HCT116 (cell line): ENCODE measurements at regions not wholly inside any gene's neighbourhood (a gene's known extent, or its start where the extent isn't known, plus 50 kb on each side); places are given as distances from the start of the nearest gene placed in this dataset.

ENCODE experiments used
- ATAC-seq: fragments of 200-7000 bp; cut with Tn5 transposase; 2 replicates; pipeline ENCODE4 v1.9.1; 2020; ENCODE audit warnings: mild to moderate bottlenecking, moderate library complexity
- BruUV-seq: library from RNA; stranded (reverse); fragments of 400-500 nt; replicated peaks from 2 replicates; lab custom pipeline; 2021; lab: Mats Ljungman, UMichigan
- CTCF ChIA-PET: fragments of 300-600 bp; sonication (Branson Sonifier 250); formaldehyde crosslinking; loops from one replicate; lab custom pipeline; 2021; ENCODE audit warnings: antibody characterized with exemption; lab: Charles Lee
- POLR2A ChIA-PET: fragments of 300-600, 350-600 bp; sonication (Branson Sonifier 250); formaldehyde crosslinking; loops from one replicate; lab custom pipeline; 2021; ENCODE audit warnings: antibody characterized with exemption; lab: Charles Lee
- RAD21 ChIA-PET, 2 experiments: fragments of 300-600 bp; sonication (Branson Sonifier 250); formaldehyde crosslinking; loops; one replicate each; lab custom pipeline; 2023; ENCODE audit warnings: low total read pairs in 2 of 2; ENCODE audit not compliant: uncharacterized antibody in 2 of 2, unreplicated experiment in 2 of 2, low non-redundant PET in 1 of 2; lab: Charles Lee
- DNase-seq: peaks from one replicate; pipeline ENCODE4 v3.0.0-alpha.2; 2010; ENCODE audit warnings: low read depth, low spot score
- H2AFZ ChIP-seq: fragments of 200-600 bp; shearing (Covaris generic), sonication (generic); 2 replicates; pipeline ENCODE4 v1.6.1; 2017; ENCODE audit warnings: low read depth, mixed run types, mixed read lengths, antibody characterized with exemption, low read length; ENCODE audit not compliant: poor library complexity, severe bottlenecking
- H3K27ac ChIP-seq: 2 replicates; pipeline ENCODE4 v1.5.1; 2012; ENCODE audit warnings: low read depth, low read length
- H3K27me3 ChIP-seq: fragments of 200-600 bp; sonication (generic); 2 replicates; pipeline ENCODE4 v1.6.1; 2016; ENCODE audit warnings: mixed run types, low read length, mixed read lengths; ENCODE audit not compliant: insufficient read depth
- H3K36me3 ChIP-seq, 2 experiments: fragments of 200-500 bp in 1 of 2; fragments of 200-600 bp in 1 of 2; sonication (Bioruptor generic) in 1 of 2; sonication (generic) in 1 of 2; 2 replicates each; pipeline versions ENCODE4 v1.5.1 to v1.6.1; 2014 to 2016; ENCODE audit warnings: low read length in 2 of 2, inconsistent platforms in 1 of 2, mixed read lengths in 1 of 2, mixed run types in 1 of 2; ENCODE audit not compliant: insufficient read depth in 2 of 2, control insufficient read depth in 1 of 2
- H3K4me1 ChIP-seq, 2 experiments: fragments of 200-600 bp in 1 of 2; sonication (generic) in 1 of 2; 2 replicates each; pipeline versions ENCODE4 v1.5.1 to v1.6.1; 2012 to 2017; ENCODE audit warnings: low read length in 2 of 2, inconsistent platforms in 1 of 2, mild to moderate bottlenecking in 1 of 2, mixed read lengths in 1 of 2, mixed run types in 1 of 2, moderate library complexity in 1 of 2; ENCODE audit not compliant: insufficient read depth in 2 of 2, control insufficient read depth in 1 of 2
- H3K4me2 ChIP-seq: fragments of 200-600 bp; sonication (generic); 2 replicates; pipeline ENCODE4 v1.6.1; 2017; ENCODE audit warnings: mixed run types, low read length, mixed read lengths
- H3K4me3 ChIP-seq, 2 experiments: fragments of 200-600 bp in 1 of 2; sonication (generic) in 1 of 2; replicated peaks in 1 of 2; 2 replicates each; pipeline ENCODE4 v1.5.1; 2011 to 2016; ENCODE audit warnings: low read length in 2 of 2, control low read depth in 1 of 2, low read depth in 1 of 2, mild to moderate bottlenecking in 1 of 2, mixed read lengths in 1 of 2, mixed run types in 1 of 2
- H3K79me2 ChIP-seq: fragments of 200-600 bp; sonication (generic); 2 replicates; pipeline ENCODE4 v1.6.1; 2017; ENCODE audit warnings: mild to moderate bottlenecking, mixed run types, low read length, moderate library complexity, mixed read lengths; ENCODE audit not compliant: insufficient read depth
- H3K9ac ChIP-seq: fragments of 200-600 bp; sonication (generic); 2 replicates; pipeline ENCODE4 v1.6.1; 2016; ENCODE audit warnings: low read length, mixed read lengths
- H3K9me2 ChIP-seq: fragments of 200-600 bp; sonication (generic), shearing (Covaris generic); 2 replicates; pipeline ENCODE4 v1.6.1; 2017; ENCODE audit warnings: mixed run types, mild to moderate bottlenecking, moderate library complexity; ENCODE audit not compliant: insufficient read depth
- H3K9me3 ChIP-seq, 2 experiments: fragments of 200-500 bp in 1 of 2; fragments of 200-600 bp in 1 of 2; sonication (Bioruptor generic) in 1 of 2; sonication (generic) in 1 of 2; 2 replicates each; pipeline ENCODE4 v1.6.1; 2014 to 2017; ENCODE audit warnings: low read length in 2 of 2, mixed read lengths in 2 of 2, inconsistent platforms in 1 of 2, low read depth in 1 of 2, mild to moderate bottlenecking in 1 of 2, mixed run types in 1 of 2, moderate library complexity in 1 of 2; ENCODE audit not compliant: control insufficient read depth in 1 of 2, insufficient read depth in 1 of 2
- H4K20me1 ChIP-seq: fragments of 200-600 bp; sonication (generic), shearing (Covaris generic); 2 replicates; pipeline ENCODE4 v1.6.1; 2017; ENCODE audit warnings: mixed run types, mild to moderate bottlenecking, moderate library complexity; ENCODE audit not compliant: insufficient read depth
- CEBPB ChIP-seq: IDR thresholded peaks from 2 replicates; pipeline ENCODE4 v1.6.1; 2012; ENCODE audit warnings: low read depth
- JUND ChIP-seq: IDR thresholded peaks from 2 replicates; pipeline ENCODE4 v1.6.1; 2012
- RAD21 ChIP-seq: IDR thresholded peaks from 2 replicates; pipeline ENCODE4 v1.6.1; 2012; ENCODE audit warnings: low read depth, mild to moderate bottlenecking
- SRF ChIP-seq: IDR thresholded peaks from 2 replicates; pipeline ENCODE4 v1.6.1; 2012; ENCODE audit warnings: low read depth
- TCF7L2 ChIP-seq: IDR thresholded peaks from 2 replicates; pipeline ENCODE4 v1.7.0; 2011; ENCODE audit warnings: borderline replicate concordance, inconsistent platforms; ENCODE audit not compliant: insufficient read depth, insufficient read length; ENCODE audit errors: extremely low read depth
- intact Hi-C: fragments of 100-400 bp; cut with micrococcal nuclease; formaldehyde crosslinking; loops from 2 replicates; pipeline ENCODE4 v1.10.0; 2022

DNA sequence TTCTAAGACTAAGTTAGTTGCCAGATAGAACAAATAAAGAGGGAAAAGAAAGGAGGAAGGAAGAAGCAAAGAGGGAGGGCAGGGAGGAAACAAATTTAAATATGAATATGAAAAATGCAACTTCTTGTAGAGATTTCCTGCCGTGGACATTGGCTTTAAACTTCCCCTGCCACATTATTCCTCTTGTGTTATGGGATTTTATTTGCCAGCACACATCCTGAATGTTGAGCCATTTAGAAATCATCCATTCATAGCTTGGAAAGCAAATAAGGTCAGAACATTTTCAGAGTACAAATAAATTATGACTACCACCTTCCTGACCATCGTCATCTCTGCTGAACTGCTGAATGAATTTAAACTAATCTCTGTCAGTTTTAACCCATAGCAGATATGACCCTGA lies 911.9 kb upstream of the LRRN3 start:
- Histone ChIP-seq H3K4me3 (no peak overlapping the region), H2AFZ (no peak overlapping the region), H4K20me1 (no peaks in the 10 kb centered on the region), H3K27me3 (no peaks in the 10 kb centered on the region), H3K9me2 (no peaks in the 10 kb centered on the region), H3K36me3 (no peaks in the 10 kb centered on the region), H3K9ac (no peak overlapping the region), H3K4me2 (no peak overlapping the region), H3K79me2 (no peaks in the 10 kb centered on the region), H3K27ac (no peak overlapping the region), H3K4me1 (no peaks in the 10 kb centered on the region), H3K9me3 (no peaks in the 10 kb centered on the region)
- ChIA-PET CTCF (no interaction called here), POLR2A (no interaction called here), RAD21 (no interaction called here)
- TF ChIP-seq JUND (no peak), CEBPB (no peak), RAD21 (no peak), SRF (no peak)
- DNase-seq (no peak), ATAC-seq (no peak)
- intact Hi-C loops = no loop called here
- BruUV-seq = no TSS peak

DNA sequence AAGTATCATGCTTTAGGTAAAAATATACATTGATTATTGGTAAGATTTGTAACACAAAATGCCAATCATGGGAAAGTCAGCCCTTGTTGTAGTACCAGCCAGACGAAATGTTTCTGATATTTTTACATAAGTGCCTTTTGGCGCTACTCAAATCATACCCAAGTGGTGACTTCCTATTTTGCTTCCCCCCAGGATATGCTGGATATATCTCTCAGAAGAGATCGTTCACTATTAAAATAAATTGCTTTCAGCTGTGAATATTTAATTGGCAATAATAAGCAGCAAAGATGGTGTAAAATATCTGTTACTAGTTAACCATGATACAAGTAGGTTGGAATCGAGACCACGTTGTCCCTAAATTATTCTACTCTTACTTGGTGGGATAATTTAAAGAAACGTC lies 909.2 kb upstream of the LRRN3 start:
- RAD21 ChIA-PET = no interaction called here
- BruUV-seq = no TSS peak
- POLR2A ChIA-PET = no interaction called here
- no peaks in the 10 kb centered on the region for H3K27me3 ChIP-seq
- CTCF ChIA-PET = no interaction called here
- H3K4me1 ChIP-seq = no peaks in the 10 kb centered on the region
- no peaks in the 10 kb centered on the region for H3K9me2 ChIP-seq
- no peak overlapping the region for H3K27ac ChIP-seq
- no peak for ATAC-seq
- no peaks in the 10 kb centered on the region for H3K36me3 ChIP-seq
- H3K79me2 ChIP-seq = no peaks in the 10 kb centered on the region
- no peak for DNase-seq
- no peak overlapping the region for H3K9ac ChIP-seq
- H4K20me1 ChIP-seq = no peaks in the 10 kb centered on the region
- H3K9me3 ChIP-seq = no peaks in the 10 kb centered on the region
- H2AFZ ChIP-seq = no peak overlapping the region
- intact Hi-C loops = no loop called here
- H3K4me2 ChIP-seq = no peak overlapping the region
- TF ChIP-seq TCF7L2 (no peak), SRF (no peak), JUND (no peak)
- no peak overlapping the region for H3K4me3 ChIP-seq
